ENCODE measurements at regions not wholly inside any gene's neighbourhood (a gene's known extent, or its start where the extent isn't known, plus 50 kb on each side); places are given as distances from the start of the nearest gene placed in this dataset.

GRCh38 chr4:11616856-11617255, 188.2 kb upstream of the HS3ST1 start (continued):
- TF ChIP-seq, protein P1, sequence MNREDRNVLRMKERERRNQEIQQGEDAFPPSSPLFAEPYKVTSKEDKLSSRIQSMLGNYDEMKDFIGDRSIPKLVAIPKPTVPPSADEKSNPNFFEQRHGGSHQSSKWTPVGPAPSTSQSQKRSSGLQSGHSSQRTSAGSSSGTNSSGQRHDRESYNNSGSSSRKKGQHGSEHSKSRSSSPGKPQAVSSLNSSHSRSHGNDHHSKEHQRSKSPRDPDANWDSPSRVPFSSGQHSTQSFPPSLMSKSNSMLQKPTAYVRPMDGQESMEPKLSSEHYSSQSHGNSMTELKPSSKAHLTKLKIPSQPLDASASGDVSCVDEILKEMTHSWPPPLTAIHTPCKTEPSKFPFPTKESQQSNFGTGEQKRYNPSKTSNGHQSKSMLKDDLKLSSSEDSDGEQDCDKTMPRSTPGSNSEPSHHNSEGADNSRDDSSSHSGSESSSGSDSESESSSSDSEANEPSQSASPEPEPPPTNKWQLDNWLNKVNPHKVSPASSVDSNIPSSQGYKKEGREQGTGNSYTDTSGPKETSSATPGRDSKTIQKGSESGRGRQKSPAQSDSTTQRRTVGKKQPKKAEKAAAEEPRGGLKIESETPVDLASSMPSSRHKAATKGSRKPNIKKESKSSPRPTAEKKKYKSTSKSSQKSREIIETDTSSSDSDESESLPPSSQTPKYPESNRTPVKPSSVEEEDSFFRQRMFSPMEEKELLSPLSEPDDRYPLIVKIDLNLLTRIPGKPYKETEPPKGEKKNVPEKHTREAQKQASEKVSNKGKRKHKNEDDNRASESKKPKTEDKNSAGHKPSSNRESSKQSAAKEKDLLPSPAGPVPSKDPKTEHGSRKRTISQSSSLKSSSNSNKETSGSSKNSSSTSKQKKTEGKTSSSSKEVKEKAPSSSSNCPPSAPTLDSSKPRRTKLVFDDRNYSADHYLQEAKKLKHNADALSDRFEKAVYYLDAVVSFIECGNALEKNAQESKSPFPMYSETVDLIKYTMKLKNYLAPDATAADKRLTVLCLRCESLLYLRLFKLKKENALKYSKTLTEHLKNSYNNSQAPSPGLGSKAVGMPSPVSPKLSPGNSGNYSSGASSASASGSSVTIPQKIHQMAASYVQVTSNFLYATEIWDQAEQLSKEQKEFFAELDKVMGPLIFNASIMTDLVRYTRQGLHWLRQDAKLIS (CRISPR knock-in tag; IDR thresholded peaks at IDR 0.05; ENCODE audit: borderline replicate concordance), result no peak
- no peak for TF ChIP-seq ERG (CRISPR knock-in tag; IDR thresholded peaks at IDR 0.05)
- TF ChIP-seq, protein P2, sequence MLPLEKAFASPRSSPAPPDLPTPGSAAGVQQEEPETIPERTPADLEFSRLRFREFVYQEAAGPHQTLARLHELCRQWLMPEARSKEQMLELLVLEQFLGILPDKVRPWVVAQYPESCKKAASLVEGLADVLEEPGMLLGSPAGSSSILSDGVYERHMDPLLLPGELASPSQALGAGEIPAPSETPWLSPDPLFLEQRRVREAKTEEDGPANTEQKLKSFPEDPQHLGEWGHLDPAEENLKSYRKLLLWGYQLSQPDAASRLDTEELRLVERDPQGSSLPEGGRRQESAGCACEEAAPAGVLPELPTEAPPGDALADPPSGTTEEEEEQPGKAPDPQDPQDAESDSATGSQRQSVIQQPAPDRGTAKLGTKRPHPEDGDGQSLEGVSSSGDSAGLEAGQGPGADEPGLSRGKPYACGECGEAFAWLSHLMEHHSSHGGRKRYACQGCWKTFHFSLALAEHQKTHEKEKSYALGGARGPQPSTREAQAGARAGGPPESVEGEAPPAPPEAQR (CRISPR knock-in tag; IDR thresholded peaks at IDR 0.05), result no peak
- TF ChIP-seq, protein P3, sequence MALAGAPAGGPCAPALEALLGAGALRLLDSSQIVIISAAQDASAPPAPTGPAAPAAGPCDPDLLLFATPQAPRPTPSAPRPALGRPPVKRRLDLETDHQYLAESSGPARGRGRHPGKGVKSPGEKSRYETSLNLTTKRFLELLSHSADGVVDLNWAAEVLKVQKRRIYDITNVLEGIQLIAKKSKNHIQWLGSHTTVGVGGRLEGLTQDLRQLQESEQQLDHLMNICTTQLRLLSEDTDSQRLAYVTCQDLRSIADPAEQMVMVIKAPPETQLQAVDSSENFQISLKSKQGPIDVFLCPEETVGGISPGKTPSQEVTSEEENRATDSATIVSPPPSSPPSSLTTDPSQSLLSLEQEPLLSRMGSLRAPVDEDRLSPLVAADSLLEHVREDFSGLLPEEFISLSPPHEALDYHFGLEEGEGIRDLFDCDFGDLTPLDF (CRISPR knock-in tag; IDR thresholded peaks at IDR 0.05), result no peak
- TF ChIP-seq NFE2L1 (CRISPR knock-in tag; IDR thresholded peaks at IDR 0.05), result no peak

GRCh38 chr4:11615601-11616000, 186.9 kb upstream of the HS3ST1 start:
- ATAC-seq, result no peak
- no peaks in the 10 kb centered on the region for H3K4me1 Mint-ChIP-seq
- TF ChIP-seq CDX4 (CRISPR knock-in tag; IDR thresholded peaks at IDR 0.05; ENCODE audit: borderline replicate concordance) (no peak), ATF2 (CRISPR knock-in tag; IDR thresholded peaks at IDR 0.05; ENCODE audit: borderline replicate concordance, low read depth) (no peak), IRF2 (CRISPR knock-in tag; IDR thresholded peaks at IDR 0.05; ENCODE audit: borderline replicate concordance, low read depth) (no peak), CBFB (CRISPR knock-in tag; IDR thresholded peaks at IDR 0.05; ENCODE audit: low read depth) (no peak), OVOL2 (CRISPR knock-in tag; IDR thresholded peaks at IDR 0.05; ENCODE audit: borderline replicate concordance) (no peak), TEAD1 (CRISPR knock-in tag; IDR thresholded peaks at IDR 0.05) (no peak), FOXK1 (CRISPR knock-in tag; IDR thresholded peaks at IDR 0.05) (no peak)
- TF ChIP-seq, protein P4, sequence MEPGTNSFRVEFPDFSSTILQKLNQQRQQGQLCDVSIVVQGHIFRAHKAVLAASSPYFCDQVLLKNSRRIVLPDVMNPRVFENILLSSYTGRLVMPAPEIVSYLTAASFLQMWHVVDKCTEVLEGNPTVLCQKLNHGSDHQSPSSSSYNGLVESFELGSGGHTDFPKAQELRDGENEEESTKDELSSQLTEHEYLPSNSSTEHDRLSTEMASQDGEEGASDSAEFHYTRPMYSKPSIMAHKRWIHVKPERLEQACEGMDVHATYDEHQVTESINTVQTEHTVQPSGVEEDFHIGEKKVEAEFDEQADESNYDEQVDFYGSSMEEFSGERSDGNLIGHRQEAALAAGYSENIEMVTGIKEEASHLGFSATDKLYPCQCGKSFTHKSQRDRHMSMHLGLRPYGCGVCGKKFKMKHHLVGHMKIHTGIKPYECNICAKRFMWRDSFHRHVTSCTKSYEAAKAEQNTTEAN (CRISPR knock-in tag; IDR thresholded peaks at IDR 0.05), result no peak
- TF ChIP-seq, protein P1 (CRISPR knock-in tag; IDR thresholded peaks at IDR 0.05; ENCODE audit: borderline replicate concordance), result no peak
- POLR2A ChIA-PET, result no interaction called here
- H3K36me3 Mint-ChIP-seq, result peaks cover 43% of the 10 kb centered on the region
- H3K27me3 Mint-ChIP-seq (ENCODE audit: low read depth), result no peaks in the 10 kb centered on the region; the same call in 1 of the 2 replicates
- CTCF ChIA-PET, result no interaction called here
- H3K27ac Mint-ChIP-seq, result no peak overlapping the region
- no peak overlapping the region for H3K4me3 Mint-ChIP-seq
- no peak for DNase-seq (ENCODE audit: low spot score)
- H3K9me3 Mint-ChIP-seq, result peaks cover 75% of the 10 kb centered on the region
